GM18870 (cell line): ENCODE measurements at regions not wholly inside any gene's neighbourhood (a gene's known extent, or its start where the extent isn't known, plus 50 kb on each side); places are given as distances from the start of the nearest gene placed in this dataset.
A peak's percentile ranks its signal among the peaks of the same experiment; 100 is the strongest.
"Not testable (repeated sequence)": the region's sequence is repeated elsewhere in the genome, so short reads cannot be mapped to it uniquely, and the experiment has no call there.

Source experiments
- ATAC-seq: cut with Tn5 transposase; IDR thresholded peaks from one replicate; pipeline ENCODE4 v1.9.1; 2021; ENCODE audit warnings: moderate library complexity; ENCODE audit not compliant: unreplicated experiment

DNA sequence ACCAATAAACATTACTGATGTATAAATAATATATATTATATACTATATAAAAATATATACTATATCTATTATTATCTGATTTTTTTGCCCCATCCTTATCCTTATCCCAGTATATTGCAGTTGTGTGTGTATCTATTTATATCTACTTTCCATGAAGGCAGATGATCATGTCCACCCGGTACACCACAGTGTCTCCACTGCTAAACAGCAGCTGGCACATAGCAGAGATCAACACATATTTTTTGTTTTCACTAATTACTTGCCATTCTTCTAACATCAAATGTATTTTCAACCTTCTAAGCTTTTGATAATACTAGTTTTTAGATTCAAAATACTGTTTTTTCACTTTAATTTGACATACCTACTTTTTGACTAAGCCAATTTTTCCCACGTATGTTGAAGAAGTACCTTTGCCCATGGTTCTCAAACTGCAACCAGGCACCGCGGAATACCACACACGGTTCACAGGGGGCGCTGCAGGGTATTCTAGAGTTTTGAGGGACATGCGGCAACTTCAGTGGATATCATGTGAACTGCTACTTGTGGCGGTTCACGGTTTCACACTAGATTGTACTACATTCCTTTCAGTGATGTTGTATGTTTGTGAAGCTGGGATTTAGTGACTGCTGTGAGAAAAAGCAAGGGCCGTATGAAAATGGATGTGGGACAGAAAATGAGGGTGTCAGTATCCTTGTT is 182.5 kb upstream of the NPY2R start:
- peak; percentile 88 for ATAC-seq

DNA sequence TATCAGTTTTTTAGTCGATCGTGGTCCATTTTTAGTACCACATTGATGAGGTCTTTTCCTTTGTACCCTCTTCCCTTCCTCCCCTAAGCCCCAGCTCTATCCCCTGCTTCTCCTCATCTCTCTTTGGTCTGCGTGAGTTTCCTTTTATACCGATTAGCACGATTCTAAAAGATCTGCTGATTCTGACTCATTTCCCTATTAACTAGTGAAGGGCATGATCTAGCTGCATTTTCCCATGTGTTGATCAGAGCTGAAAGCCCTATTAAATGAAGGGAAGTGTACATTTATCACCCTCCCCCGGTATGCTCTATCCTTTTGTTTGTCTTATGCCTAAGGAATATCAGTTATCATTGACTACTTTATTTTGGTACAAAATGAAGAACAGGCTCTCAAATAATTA is 181.7 kb upstream of the NPY2R start:
- ATAC-seq = no peak

DNA sequence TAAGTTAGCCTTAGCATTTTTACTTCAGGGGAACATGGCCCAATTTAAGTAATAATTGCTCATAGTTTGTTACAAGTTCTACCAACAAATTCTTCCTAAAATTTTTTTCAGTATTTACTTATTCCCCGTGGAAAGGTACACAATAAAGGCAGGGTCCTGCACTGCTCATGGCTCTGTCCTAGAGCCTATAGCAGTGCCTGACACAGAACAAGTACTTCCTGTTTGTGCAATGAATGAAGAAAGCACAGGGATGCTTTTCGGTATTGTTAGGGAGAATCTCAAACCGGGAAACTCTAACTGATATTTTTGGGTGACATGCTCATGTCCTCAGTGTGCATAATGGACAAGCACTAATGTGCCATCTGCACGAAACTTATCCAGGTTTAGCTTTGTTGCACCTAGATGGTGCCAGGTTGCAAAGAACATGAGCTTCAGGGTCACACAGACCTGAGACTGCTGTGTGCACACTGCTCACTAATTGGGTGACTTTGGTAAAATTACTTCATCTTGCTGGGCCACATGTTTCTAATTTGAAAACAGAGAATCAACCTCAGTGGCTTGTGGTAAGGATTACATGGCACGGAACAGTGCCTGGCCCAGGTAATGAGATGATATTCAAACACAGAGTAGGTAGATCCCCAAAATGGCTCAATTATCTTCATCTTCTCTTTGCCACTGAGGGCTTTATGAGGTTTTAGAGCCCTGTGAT is 175.8 kb upstream of the NPY2R start:
- peak; percentile 86 for ATAC-seq

DNA sequence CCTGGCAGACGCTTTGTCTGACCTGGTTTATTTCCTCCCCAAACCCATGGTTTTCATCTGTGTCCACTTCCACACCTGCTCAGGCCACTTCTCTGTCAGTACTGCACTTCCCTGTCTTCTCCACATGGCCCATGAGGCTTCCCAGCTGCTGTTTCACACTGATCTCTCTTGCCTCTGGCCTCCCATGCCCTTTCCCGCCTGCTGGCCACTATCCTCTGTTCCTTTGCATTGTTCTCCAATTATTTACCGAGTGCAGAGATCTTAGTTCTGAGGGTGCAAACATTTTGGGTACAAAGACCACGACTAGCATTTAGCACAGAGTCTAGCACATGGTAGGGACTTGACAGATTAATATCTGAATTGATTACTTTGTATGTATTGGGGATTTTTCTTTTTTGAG is 174.8 kb upstream of the NPY2R start:
- ATAC-seq = no peak

GRCh38 chr4:155037031-155037430 is 171.4 kb upstream of the NPY2R start:
- no peak for ATAC-seq

DNA sequence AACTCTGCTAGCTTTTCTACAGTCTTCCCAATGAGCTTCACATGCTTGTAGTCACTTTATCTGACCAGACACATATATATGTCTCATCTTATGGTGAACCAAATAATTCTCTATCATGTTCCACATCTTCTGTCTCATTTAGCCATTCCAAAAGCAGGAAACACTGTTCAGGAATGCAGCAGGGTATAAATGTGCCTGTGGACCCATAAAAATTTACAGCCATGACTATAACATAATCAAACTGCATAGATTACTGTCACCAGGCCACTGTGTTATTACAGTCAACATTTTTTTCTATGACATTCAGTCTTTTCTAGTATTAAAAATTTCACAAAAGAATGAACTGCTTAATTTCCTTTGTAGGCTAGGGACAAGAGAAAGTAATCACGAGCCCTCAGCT is 170.0 kb upstream of the NPY2R start:
- no peak for ATAC-seq

DNA sequence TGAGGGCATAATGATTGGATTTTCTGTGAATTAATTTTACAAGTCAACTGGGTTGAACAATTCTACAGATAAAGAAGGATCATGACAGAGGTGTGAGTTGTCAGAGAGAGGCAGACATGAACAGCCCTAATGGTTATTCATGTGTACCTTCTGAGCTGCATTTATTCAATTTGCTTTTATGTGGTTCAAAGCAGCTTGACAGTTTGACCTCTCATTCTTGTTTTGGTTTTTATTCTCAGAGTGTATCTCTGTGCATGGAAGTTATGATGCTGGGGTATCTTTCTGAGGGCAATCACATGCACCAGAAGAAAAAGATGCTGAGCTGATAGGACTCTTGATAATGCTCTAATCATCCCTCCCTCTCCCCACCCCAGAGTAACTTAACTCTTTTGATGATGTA is 169.3 kb upstream of the NPY2R start:
- no peak for ATAC-seq

DNA sequence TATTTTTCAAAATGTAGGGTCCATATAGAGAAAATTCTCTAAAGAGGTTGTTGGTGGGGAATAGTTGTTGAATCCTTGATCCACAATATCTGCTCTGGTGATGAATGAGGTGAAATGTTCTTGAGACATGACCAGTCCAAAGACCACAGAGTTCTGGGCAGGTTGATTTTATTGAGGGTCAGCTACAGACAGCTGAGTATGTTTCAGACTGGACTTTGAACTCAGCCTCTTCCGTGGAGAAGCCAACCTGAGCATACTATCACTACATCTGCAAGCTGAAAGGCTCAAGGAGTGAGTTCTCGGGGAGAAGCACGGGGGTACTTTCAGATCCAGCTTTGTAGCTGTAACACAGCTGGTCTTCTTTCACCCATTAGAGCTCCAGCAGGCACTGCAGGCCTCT is 168.4 kb upstream of the NPY2R start:
- ATAC-seq = no peak

- no peak for ATAC-seq
Observed at GRCh38 chr4:155042014-155042413, 166.4 kb upstream of the NPY2R start.

DNA sequence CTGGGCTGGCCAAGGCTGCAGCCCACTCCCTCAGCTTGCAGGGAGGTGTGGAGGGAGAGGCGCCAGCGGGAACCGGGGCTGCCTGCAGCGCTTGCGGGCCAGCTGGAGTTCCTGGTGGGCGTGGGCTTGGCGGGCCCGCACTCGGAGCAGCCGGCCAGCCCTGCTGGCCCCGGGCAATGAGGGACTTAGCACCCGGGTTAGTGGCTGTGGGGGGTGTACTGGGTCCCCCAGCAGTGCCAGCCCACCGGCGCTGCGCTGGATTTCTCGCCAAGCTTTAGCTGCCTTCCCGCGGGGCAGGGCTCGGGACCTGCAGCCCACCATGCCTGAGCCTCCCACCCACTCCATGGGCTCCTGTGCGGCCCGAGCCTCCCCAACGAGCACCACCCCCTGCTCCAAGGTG is 164.2 kb upstream of the NPY2R start:
- not testable (repeated sequence) for ATAC-seq

- no peak for ATAC-seq
Observed at GRCh38 chr4:155047755-155048154, 160.7 kb upstream of the NPY2R start.

DNA sequence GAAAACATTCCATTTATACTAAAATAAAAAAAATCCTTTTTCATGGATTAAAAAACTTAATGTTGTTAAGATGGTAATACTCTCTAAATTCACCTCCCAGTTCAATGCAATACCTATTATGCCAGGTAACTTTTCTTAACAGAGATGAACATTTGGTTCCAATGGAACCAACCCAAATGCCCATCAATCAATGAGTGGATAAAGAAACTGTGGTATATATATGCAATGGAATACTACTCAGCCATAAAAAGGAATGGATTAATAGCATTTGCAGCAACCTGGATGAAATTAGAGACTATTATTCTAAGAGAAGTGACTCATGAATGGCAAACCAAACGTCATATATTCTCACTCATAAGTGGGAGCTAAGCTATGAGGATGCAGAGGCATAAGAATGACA is 154.4 kb upstream of the NPY2R start:
- ATAC-seq = not testable (repeated sequence)

GRCh38 chr4:155060419-155060818 is 148.0 kb upstream of the NPY2R start:
- no peak for ATAC-seq

DNA sequence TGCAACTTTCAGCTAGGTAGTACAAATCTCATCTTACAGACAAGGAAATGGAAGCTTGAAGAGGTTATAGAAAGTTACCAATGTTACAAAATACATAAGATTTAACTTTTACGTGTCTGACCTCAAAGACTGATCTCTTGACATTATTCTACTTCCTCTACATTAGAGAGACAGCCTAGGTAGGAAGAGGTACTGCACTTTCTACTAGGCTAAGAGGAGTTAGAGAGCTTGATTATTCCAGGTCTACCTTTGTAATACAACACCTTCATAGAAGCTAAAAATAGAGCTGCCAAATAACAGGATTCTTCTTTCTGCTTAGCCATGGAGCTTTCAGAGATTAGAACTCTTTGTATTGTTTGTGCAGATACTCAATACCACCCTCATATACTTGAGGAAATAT is 147.6 kb upstream of the NPY2R start:
- ATAC-seq = no peak

DNA sequence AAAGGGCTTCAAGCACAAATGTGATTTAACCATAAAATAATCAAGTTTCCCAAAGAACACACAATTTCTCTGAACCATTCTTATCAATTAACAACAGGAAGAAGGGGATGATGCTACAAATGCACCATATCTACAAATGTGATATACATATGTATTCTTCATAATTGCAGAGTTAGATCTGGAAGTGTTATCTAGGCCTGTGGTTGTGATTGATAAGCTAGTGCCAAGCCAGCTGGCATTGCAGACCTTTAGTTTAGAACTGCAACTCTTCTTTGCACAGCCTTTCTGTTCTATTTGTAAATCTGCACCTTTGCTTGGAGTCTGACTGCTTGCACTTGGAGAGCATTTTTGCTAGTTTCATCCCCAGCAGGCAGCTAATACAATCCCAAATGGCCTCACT is 145.5 kb upstream of the NPY2R start:
- no peak for ATAC-seq

- ATAC-seq = not testable (repeated sequence)
Observed at GRCh38 chr4:155064934-155065333, 143.5 kb upstream of the NPY2R start.

- no peak for ATAC-seq
Observed at GRCh38 chr4:155066871-155067270, 141.6 kb upstream of the NPY2R start.

DNA sequence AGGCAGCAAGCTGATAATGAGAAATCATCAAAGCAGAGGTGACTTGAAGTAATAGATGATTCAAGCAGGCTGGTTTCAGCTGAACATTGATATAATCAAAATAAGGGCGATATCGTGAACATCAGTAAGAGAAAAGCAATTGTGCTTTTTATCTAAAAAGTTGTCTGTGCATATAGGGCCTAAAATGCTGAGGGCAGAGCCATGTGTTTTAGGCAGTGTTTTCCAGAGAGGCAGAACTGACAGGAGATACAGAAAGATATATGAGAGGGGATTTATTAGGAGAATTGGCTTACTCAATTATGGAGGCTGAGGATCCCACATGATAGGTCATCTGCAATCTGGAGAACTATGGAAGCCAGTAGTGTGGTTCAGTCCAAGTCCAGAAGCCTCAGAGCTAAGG is 136.5 kb upstream of the NPY2R start:
- ATAC-seq = peak; percentile 4

DNA sequence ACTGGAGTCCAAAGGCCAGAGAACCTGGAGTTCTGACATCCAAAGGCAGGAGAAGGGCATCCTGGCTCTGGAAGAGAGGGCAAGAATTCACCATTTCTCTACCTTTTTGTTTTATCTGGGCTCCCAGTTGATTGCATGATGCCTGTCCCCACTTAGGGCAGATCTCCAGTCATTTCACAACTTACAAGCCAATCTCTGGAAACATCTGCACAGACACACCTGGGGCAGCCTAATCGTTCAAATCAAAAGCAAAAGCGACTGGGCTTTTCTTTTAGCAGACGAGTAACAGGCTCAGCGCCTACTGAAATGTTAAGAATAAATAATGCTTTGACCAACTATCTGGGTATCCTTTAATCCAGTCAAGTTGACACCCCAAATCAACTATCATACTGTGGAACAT is 136.0 kb upstream of the NPY2R start:
- peak; percentile 72 for ATAC-seq

GRCh38 chr4:155073852-155074251 is 134.6 kb upstream of the NPY2R start:
- ATAC-seq = no peak

GRCh38 chr4:155076256-155076785 is 132.1 kb upstream of the NPY2R start:
- ATAC-seq = no peak

GRCh38 chr4:155077452-155078229 is 130.8 kb upstream of the NPY2R start:
- no peak for ATAC-seq
